DND-41 (cell line): ENCODE measurements at regions not wholly inside any gene's neighbourhood (a gene's known extent, or its start where the extent isn't known, plus 50 kb on each side); places are given as distances from the start of the nearest gene placed in this dataset.

Source experiments
- ATAC-seq: fragments of 200-7000 bp; cut with Tn5 transposase; 3 replicates; pipeline ENCODE4 v1.9.1; 2021; ENCODE audit warnings: low read depth; ENCODE audit not compliant: insufficient read depth
- DNase-seq: peaks from one replicate; pipeline ENCODE4 v3.0.0-alpha.2; 2020
- H2AFZ ChIP-seq: 2 replicates; pipeline ENCODE4 v1.6.0; 2012; ENCODE audit warnings: low read depth, low read length
- H3K27ac ChIP-seq: 2 replicates; pipeline ENCODE4 v1.5.1; 2012; ENCODE audit warnings: low read length, inconsistent platforms
- H3K27me3 ChIP-seq: fragments of 200-600 bp; sonication (generic); 2 replicates; pipeline ENCODE4 v1.6.0; 2012; ENCODE audit warnings: low read length, mild to moderate bottlenecking, inconsistent platforms; ENCODE audit not compliant: insufficient read depth, poor library complexity
- H3K36me3 ChIP-seq: 2 replicates; pipeline ENCODE4 v1.5.1; 2012; ENCODE audit warnings: low read length, inconsistent platforms; ENCODE audit not compliant: insufficient read depth
- H3K4me1 ChIP-seq: 2 replicates; pipeline ENCODE4 v1.5.1; 2012; ENCODE audit warnings: mild to moderate bottlenecking, low read length; ENCODE audit not compliant: insufficient read depth
- H3K4me2 ChIP-seq: 2 replicates; pipeline ENCODE4 v1.6.0; 2012; ENCODE audit warnings: mild to moderate bottlenecking, moderate library complexity, low read length, inconsistent platforms; ENCODE audit not compliant: insufficient read depth
- H3K4me3 ChIP-seq, 2 experiments: fragments of 200-600 bp in 1 of 2; shearing (Covaris generic) in 1 of 2; 2 replicates each; pipeline ENCODE4 v1.5.1; 2012 to 2016; ENCODE audit warnings: inconsistent platforms in 2 of 2, low read length in 2 of 2, mild to moderate bottlenecking in 2 of 2, low read depth in 1 of 2, moderate library complexity in 1 of 2
- H3K79me2 ChIP-seq: 2 replicates; pipeline ENCODE4 v1.6.0; 2012; ENCODE audit warnings: low read length, inconsistent platforms; ENCODE audit not compliant: insufficient read depth
- H3K9ac ChIP-seq: 2 replicates; pipeline ENCODE4 v1.6.0; 2012; ENCODE audit warnings: low read depth, mild to moderate bottlenecking, inconsistent platforms, low read length, moderate library complexity
- H3K9me3 ChIP-seq: 2 replicates; pipeline ENCODE4 v1.5.1; 2012; ENCODE audit warnings: low read length, moderate library complexity, mild to moderate bottlenecking, inconsistent platforms; ENCODE audit not compliant: insufficient read depth, severe bottlenecking
- H4K20me1 ChIP-seq: 2 replicates; pipeline ENCODE4 v1.6.0; 2012; ENCODE audit warnings: low read length; ENCODE audit not compliant: insufficient read depth
- EZH2 ChIP-seq: IDR thresholded peaks from 3 replicates; pipeline ENCODE4 v1.6.1; 2012; ENCODE audit warnings: borderline replicate concordance, low read depth, mild to moderate bottlenecking, moderate library complexity, low read length, inconsistent platforms; ENCODE audit not compliant: severe bottlenecking
- TF ChIP-seq, protein P1 (sequence below): IDR thresholded peaks from 2 replicates; pipeline ENCODE4 v1.5.1; 2012; ENCODE audit warnings: borderline replicate concordance, low read length, moderate library complexity, mild to moderate bottlenecking; ENCODE audit not compliant: poor library complexity, severe bottlenecking; ENCODE audit errors: extremely low read depth

DNA sequence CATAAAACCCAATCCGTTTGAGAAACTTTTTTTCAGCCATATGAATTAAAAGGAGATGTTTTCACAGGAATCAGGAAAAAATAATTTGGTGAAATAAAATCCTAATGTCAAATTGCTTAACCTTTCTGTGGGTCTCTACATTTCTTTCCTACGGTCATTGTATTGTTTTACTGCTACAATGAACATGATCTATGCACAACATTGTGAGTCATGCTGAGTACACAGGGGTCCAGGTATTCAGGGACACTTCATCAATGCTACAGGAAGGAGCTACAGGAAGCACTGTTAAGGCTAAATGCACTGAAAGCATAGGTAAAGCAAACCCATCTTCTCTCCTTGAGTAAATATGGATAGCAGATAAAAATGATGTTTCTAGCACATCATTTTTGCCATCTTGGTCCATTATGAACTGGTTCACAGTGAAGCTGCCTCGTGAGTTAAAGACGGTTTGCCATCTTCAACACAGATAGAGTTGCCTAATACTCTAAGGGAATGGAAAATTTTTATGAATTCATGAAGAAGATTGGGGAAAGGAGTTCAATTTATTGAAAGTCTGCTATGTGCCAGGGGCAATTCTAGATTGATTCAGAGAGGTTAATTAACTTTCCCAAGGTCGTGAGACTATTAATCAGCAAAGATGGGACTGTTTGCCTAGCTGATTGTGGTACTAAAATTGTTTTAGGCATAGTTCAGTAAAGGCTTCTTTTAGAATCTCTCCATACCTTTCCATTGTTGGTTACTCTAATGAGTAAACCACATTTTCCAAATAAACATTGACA lies 85.5 kb downstream of the DIRAS2 start:
- Histone ChIP-seq H2AFZ (no peak overlapping the region), H3K4me1 (no peaks in the 10 kb centered on the region), H3K9me3 (no peaks in the 10 kb centered on the region), H4K20me1 (no peaks in the 10 kb centered on the region), H3K79me2 (no peaks in the 10 kb centered on the region), H3K27me3 (peaks cover 3% of the 10 kb centered on the region), H3K9ac (no peak overlapping the region), H3K36me3 (no peaks in the 10 kb centered on the region), H3K4me3 (no peak overlapping the region), H3K27ac (no peak overlapping the region), H3K4me2 (no peak overlapping the region)
- DNase-seq (no peak), ATAC-seq (no peak)
- TF ChIP-seq, protein P1, sequence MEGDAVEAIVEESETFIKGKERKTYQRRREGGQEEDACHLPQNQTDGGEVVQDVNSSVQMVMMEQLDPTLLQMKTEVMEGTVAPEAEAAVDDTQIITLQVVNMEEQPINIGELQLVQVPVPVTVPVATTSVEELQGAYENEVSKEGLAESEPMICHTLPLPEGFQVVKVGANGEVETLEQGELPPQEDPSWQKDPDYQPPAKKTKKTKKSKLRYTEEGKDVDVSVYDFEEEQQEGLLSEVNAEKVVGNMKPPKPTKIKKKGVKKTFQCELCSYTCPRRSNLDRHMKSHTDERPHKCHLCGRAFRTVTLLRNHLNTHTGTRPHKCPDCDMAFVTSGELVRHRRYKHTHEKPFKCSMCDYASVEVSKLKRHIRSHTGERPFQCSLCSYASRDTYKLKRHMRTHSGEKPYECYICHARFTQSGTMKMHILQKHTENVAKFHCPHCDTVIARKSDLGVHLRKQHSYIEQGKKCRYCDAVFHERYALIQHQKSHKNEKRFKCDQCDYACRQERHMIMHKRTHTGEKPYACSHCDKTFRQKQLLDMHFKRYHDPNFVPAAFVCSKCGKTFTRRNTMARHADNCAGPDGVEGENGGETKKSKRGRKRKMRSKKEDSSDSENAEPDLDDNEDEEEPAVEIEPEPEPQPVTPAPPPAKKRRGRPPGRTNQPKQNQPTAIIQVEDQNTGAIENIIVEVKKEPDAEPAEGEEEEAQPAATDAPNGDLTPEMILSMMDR = no peak
- no peak for TF ChIP-seq EZH2

DNA sequence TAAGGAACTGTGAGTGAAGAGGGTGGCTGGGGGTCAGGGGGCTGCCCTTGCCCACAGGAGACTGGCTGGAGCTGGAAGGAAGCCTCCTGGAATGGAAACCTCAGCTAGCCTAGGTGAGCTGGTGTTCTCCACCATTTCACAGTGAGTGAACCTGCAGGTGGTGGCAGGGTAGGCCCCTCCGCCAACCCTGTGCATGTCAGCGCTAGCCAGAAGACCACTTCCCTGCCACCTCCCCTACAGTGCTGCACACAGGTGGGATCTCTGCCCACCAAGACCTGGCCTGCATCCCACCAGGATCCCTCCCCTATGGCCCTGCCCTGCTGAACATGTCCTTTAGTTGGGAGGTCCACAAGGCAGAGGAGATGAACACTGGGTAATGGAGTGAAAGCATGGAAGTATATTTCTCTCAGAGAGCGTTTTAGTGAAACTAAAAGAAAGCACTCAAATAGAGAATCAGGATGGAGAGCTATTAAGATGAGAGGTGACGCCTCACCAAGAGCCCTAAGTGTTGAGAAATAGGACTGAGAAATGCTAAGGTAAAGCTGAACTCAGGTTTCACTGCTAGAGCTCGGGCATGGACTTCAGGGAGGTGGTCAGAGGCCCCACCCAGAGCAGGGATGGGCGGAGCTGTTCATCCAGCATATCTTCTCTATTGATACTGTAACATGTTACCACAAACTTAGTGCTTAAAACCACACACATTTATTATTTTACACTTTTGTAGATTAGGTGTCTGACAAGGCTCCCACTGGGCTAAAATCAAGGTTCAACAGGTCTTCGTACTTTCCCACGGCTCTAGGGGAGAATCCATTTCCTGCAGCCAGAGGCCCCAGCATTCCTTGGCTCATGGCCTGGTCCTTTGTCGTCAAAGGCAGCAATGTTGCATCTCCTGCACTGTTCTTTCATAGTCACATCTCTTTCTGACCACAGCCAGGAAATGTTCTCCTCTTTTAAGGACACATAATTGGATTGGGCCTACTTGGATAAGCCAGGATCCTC lies 83.2 kb downstream of the DIRAS2 start:
- TF ChIP-seq EZH2 = no peak
- TF ChIP-seq, protein P1 = no peak
- ATAC-seq = no peak
- no peaks in the 10 kb centered on the region for H3K9me3 ChIP-seq
- H4K20me1 ChIP-seq = no peaks in the 10 kb centered on the region
- H3K79me2 ChIP-seq = no peaks in the 10 kb centered on the region
- DNase-seq = no peak
- no peak overlapping the region for H3K4me2 ChIP-seq
- H3K27me3 ChIP-seq = peaks cover 3% of the 10 kb centered on the region
- H3K4me1 ChIP-seq = no peaks in the 10 kb centered on the region
- H3K36me3 ChIP-seq = no peaks in the 10 kb centered on the region
- no peak overlapping the region for H3K9ac ChIP-seq
- no peak overlapping the region for H3K27ac ChIP-seq
- H3K4me3 ChIP-seq = no peak overlapping the region
- H2AFZ ChIP-seq = no peak overlapping the region
